ENCODE measurements at regions not wholly inside any gene's neighbourhood (a gene's known extent, or its start where the extent isn't known, plus 50 kb on each side); places are given as distances from the start of the nearest gene placed in this dataset.

DNA sequence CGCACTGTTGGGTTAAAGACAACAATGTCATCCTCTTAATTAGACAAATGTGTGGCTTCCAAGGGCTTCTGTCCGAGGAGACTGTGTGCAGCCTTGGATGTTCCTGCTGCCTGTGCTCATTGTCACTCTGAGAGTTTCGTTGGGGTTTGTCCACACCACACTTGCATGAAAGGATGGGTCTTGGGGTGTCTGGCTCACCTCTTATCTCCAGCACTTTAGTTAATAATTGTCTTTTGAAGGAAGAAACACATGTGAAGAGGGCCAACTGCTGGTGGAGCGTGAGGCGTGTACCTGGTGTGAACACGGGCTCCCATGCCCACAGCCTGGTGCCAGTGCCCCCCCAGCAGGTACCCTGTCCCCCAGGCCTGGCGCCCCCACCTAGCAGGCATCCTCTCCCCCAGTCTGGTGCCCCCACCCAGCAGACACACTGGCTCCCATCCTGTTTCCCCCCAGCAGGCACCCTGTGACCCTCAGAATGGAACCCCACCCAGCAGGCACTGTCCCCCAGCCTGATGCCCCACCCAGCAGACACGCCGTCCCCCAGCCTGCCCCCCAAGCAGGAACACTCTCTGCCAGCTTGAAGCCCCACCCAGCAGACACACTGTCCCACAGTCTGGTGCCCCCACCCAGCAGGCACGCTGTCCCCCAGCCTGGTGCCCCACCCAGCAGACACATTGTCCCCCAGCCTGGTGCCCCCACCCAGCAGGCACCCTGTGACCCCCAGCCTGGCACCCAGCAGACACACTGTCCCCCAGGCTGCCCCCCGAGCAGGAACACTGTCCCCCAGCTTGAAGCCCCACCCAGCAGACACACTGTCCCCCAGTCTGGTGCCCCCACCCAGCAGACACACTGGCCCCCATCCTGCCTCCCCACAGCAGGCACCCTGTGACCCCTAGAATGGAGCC, 96.3 kb upstream of the TMEM18 start:
- TF ChIP-seq, protein P1, sequence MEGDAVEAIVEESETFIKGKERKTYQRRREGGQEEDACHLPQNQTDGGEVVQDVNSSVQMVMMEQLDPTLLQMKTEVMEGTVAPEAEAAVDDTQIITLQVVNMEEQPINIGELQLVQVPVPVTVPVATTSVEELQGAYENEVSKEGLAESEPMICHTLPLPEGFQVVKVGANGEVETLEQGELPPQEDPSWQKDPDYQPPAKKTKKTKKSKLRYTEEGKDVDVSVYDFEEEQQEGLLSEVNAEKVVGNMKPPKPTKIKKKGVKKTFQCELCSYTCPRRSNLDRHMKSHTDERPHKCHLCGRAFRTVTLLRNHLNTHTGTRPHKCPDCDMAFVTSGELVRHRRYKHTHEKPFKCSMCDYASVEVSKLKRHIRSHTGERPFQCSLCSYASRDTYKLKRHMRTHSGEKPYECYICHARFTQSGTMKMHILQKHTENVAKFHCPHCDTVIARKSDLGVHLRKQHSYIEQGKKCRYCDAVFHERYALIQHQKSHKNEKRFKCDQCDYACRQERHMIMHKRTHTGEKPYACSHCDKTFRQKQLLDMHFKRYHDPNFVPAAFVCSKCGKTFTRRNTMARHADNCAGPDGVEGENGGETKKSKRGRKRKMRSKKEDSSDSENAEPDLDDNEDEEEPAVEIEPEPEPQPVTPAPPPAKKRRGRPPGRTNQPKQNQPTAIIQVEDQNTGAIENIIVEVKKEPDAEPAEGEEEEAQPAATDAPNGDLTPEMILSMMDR (IDR thresholded peaks at IDR 0.05): no peak
- no peak for TF ChIP-seq EZH2 (IDR thresholded peaks at IDR 0.05; ENCODE audit: borderline replicate concordance, insufficient read depth, low read depth, low read length, poor library complexity, severe bottlenecking)
